Endothelial cell (in vitro differentiated cells): ENCODE measurements at regions not wholly inside any gene's neighbourhood (a gene's known extent, or its start where the extent isn't known, plus 50 kb on each side); places are given as distances from the start of the nearest gene placed in this dataset.

Experiments used
- DNase-seq: peaks from one replicate; pipeline ENCODE4 v3.0.0; 2021; ENCODE audit warnings: low spot score
- H3K27ac Mint-ChIP-seq: one replicate; pipeline ENCODE4 v1.8.0; 2021; ENCODE audit warnings: mixed read lengths, inconsistent platforms; ENCODE audit not compliant: unreplicated experiment
- H3K27me3 Mint-ChIP-seq: one replicate; pipeline ENCODE4 v1.8.0; 2021; ENCODE audit warnings: mild to moderate bottlenecking, moderate library complexity, mixed read lengths, inconsistent platforms; ENCODE audit not compliant: unreplicated experiment
- H3K36me3 Mint-ChIP-seq: one replicate; pipeline ENCODE4 v1.8.0; 2021; ENCODE audit warnings: mild to moderate bottlenecking, low read depth, mixed read lengths, inconsistent platforms; ENCODE audit not compliant: unreplicated experiment
- H3K4me1 Mint-ChIP-seq: one replicate; pipeline ENCODE4 v1.8.0; 2021; ENCODE audit warnings: mild to moderate bottlenecking, mixed read lengths, inconsistent platforms; ENCODE audit not compliant: unreplicated experiment
- H3K4me3 Mint-ChIP-seq: one replicate; pipeline ENCODE4 v1.8.0; 2021; ENCODE audit warnings: mild to moderate bottlenecking, mixed read lengths, inconsistent platforms; ENCODE audit not compliant: unreplicated experiment
- H3K9me3 Mint-ChIP-seq: one replicate; pipeline ENCODE4 v1.8.0; 2021; ENCODE audit warnings: mixed read lengths, inconsistent platforms; ENCODE audit not compliant: unreplicated experiment
- TF ChIP-seq, protein P1 (sequence below): fragments of 200-600 bp; sonication (generic); IDR thresholded peaks from one replicate; pipeline ENCODE4 v1.5.0; 2021; ENCODE audit warnings: antibody characterized with exemption; ENCODE audit not compliant: unreplicated experiment

- DNase-seq = no peak
- peaks cover 15% of the 10 kb centered on the region for H3K4me1 Mint-ChIP-seq
- H3K27me3 Mint-ChIP-seq = peaks cover 8% of the 10 kb centered on the region
- H3K9me3 Mint-ChIP-seq = no peaks in the 10 kb centered on the region
- no peak overlapping the region for H3K4me3 Mint-ChIP-seq
- TF ChIP-seq, protein P1, sequence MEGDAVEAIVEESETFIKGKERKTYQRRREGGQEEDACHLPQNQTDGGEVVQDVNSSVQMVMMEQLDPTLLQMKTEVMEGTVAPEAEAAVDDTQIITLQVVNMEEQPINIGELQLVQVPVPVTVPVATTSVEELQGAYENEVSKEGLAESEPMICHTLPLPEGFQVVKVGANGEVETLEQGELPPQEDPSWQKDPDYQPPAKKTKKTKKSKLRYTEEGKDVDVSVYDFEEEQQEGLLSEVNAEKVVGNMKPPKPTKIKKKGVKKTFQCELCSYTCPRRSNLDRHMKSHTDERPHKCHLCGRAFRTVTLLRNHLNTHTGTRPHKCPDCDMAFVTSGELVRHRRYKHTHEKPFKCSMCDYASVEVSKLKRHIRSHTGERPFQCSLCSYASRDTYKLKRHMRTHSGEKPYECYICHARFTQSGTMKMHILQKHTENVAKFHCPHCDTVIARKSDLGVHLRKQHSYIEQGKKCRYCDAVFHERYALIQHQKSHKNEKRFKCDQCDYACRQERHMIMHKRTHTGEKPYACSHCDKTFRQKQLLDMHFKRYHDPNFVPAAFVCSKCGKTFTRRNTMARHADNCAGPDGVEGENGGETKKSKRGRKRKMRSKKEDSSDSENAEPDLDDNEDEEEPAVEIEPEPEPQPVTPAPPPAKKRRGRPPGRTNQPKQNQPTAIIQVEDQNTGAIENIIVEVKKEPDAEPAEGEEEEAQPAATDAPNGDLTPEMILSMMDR = no peak
- H3K36me3 Mint-ChIP-seq = peaks cover 2% of the 10 kb centered on the region
- H3K27ac Mint-ChIP-seq = no peak overlapping the region
Measured at GRCh38 chr2:9712263-9712662, 81.5 kb upstream of the YWHAQ start.

DNA sequence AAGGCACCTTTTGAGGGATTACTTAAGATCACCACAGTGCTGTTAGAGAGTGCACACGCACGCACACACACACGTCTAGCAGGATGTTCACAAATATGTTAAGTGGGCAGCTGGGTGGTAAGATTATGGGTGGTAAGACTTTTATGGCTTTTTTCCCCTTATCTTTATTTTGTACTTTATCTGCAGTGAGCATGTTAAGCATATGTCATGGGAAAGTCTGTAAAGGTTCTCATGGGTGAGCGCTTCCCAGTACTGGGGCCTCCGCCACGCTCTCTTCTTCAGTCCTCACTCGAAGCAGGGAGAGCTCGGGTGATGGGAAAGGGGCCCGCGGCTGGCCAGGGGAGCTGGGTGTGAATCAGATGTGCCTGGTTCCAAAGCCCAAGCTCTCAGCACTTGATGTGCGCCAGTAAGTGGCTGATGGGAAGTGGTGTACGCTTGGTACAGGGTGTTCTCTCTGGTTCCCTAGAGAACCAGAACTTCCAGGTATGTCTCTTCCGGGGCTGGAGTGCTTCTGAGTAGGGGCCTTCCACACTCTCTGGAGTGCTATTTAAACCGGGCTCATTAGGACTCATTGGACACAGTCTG lies 83.9 kb upstream of the YWHAQ start:
- Mint-ChIP-seq H3K4me3 (no peak overlapping the region), H3K27me3 (peaks cover 6% of the 10 kb centered on the region), H3K9me3 (no peaks in the 10 kb centered on the region), H3K27ac (peak overlapping the region; percentile 28), H3K36me3 (no peaks in the 10 kb centered on the region), H3K4me1 (peaks cover 15% of the 10 kb centered on the region)
- no peak for DNase-seq
- TF ChIP-seq, protein P1 = no peak

DNA sequence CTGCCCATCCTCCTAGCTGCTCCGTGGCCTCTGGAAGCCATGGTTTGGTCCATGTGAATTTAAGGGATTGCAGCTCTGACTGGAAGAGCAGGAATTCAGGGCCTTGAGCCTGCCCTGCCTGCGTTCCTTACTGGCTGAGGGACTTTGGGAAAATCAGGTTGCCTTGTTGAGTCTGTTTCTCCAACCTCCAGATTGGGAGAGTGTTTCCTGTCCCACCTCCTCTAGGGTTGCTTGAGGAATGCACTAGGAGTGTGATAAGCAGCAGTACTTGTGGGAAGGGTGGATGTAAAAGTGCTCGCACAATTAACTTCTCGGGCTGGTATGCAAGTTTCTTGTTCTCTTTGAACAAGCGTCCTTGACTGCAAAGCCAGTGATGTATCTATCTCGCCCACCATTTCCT lies 84.4 kb upstream of the YWHAQ start:
- DNase-seq = peak; percentile 21
- H3K4me3 Mint-ChIP-seq = no peak overlapping the region
- peaks cover 15% of the 10 kb centered on the region for H3K4me1 Mint-ChIP-seq
- H3K27ac Mint-ChIP-seq = peak overlapping the region; percentile 28
- TF ChIP-seq, protein P1 = no peak
- peaks cover 3% of the 10 kb centered on the region for H3K27me3 Mint-ChIP-seq
- H3K9me3 Mint-ChIP-seq = no peaks in the 10 kb centered on the region
- H3K36me3 Mint-ChIP-seq = no peaks in the 10 kb centered on the region

DNA sequence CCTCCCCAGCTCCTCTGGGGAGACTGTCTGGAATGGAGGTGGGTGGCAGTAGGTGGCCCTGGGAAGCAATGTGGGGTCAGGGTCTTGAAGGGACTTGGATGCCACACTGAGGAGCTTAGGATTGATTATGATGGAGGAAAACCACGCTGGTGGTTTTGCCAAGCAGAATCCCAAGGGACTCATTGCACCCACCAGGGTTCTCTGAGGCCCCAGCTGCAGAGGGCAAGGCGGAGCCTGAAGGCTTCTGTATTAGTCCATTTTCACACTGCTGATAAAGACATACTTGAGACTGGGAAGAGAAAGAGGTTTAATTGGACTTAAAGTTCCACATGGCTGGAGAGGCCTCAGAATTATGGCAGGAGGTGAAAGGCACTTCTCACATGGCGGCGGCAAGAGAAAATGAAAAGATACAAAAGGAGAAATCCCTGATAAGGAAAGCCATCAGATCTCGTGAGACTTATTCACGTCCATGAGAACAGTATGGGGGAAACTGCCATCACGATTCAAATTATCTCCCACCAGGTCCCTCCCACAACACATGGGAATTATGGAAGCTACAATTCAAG lies 87.2 kb upstream of the YWHAQ start:
- no peaks in the 10 kb centered on the region for H3K27me3 Mint-ChIP-seq
- no peak overlapping the region for H3K27ac Mint-ChIP-seq
- H3K4me1 Mint-ChIP-seq = peaks cover 15% of the 10 kb centered on the region
- no peaks in the 10 kb centered on the region for H3K9me3 Mint-ChIP-seq
- H3K36me3 Mint-ChIP-seq = no peaks in the 10 kb centered on the region
- H3K4me3 Mint-ChIP-seq = no peak overlapping the region
- TF ChIP-seq, protein P1 = no peak
- no peak for DNase-seq

DNA sequence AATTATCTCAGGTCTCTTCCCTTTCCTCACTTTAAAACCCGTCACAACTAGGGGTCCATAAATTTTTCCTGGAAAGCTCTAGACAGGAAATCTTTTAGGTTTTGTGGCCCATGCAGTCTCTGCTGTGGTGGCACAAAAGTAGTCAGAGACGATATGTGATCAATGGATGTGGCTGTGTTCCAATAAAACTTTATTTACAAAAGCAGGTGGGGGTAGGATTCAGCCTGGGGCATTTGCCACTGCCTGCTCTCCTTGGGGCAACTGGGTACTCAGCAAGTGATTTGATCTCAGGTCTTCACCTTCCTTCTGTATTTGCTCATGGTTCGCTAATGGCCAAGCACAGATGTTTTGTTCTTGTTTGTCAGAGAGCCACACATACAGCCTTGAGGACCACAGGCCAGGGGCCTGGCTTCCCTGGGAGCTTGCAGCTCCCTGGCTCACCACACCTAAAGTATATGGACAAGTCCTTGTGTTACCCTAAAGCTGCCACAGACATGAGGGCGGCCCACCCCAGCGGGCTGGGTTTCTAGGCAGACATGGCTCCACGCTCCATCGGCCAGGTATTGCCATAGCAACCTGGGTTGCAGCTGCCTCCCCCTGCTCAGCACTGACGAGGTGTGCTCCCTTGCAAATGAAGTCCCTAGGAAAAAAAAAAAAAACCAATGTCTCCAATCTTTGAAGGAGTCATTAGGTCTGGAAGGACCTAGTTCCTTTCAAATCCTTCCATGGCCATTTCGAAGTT lies 89.7 kb upstream of the YWHAQ start:
- H3K4me3 Mint-ChIP-seq = no peak overlapping the region
- H3K9me3 Mint-ChIP-seq = no peaks in the 10 kb centered on the region
- no peaks in the 10 kb centered on the region for H3K36me3 Mint-ChIP-seq
- H3K27me3 Mint-ChIP-seq = no peaks in the 10 kb centered on the region
- TF ChIP-seq, protein P1 = no peak
- peaks cover 4% of the 10 kb centered on the region for H3K4me1 Mint-ChIP-seq
- no peak overlapping the region for H3K27ac Mint-ChIP-seq
- no peak for DNase-seq
